ENCODE measurements at regions not wholly inside any gene's neighbourhood (a gene's known extent, or its start where the extent isn't known, plus 50 kb on each side); places are given as distances from the start of the nearest gene placed in this dataset.

DNA sequence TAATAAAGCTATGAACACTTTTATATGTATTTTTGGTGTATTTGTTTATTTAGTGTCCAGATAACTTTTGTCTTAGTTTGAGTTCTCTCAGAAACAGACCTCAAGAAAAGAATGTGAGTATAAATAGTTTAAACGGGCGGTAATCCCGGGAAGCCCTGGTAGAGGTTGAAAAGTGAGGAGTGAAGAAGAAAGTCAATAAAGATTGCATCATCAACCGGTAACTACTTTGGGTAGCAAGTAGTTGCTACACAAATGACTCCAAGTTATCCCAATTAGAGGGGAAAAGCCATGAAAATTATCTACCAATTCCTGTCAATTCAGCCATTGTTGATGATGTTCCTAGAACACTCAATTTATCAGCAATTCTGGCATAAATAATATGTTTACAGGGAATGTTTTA is 870.3 kb upstream of the RAG2 start:
- Histone ChIP-seq H3K27me3 (replicated peaks in 1 of 7) (no peaks in the 10 kb centered on the region), H3K9me3 (peaks cover 0 to 4% (median 0%) of the 10 kb centered on the region in 8 donors), H3K27ac (no peak overlapping the region), H3K36me3 (no peaks in the 10 kb centered on the region), H3K4me3 (no peak overlapping the region), H3K4me1 (no peaks in the 10 kb centered on the region)
- intact Hi-C loops (cut with DNase I; ENCODE audit: low total_unique reads), result no loop called here
- WGBS, 5 donors, result 86 to 98% (median 93%) methylated on average over 4 of the region's 4 CpGs
- no peak for DNase-seq
- TF ChIP-seq, protein P1, sequence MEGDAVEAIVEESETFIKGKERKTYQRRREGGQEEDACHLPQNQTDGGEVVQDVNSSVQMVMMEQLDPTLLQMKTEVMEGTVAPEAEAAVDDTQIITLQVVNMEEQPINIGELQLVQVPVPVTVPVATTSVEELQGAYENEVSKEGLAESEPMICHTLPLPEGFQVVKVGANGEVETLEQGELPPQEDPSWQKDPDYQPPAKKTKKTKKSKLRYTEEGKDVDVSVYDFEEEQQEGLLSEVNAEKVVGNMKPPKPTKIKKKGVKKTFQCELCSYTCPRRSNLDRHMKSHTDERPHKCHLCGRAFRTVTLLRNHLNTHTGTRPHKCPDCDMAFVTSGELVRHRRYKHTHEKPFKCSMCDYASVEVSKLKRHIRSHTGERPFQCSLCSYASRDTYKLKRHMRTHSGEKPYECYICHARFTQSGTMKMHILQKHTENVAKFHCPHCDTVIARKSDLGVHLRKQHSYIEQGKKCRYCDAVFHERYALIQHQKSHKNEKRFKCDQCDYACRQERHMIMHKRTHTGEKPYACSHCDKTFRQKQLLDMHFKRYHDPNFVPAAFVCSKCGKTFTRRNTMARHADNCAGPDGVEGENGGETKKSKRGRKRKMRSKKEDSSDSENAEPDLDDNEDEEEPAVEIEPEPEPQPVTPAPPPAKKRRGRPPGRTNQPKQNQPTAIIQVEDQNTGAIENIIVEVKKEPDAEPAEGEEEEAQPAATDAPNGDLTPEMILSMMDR (IDR thresholded peaks at IDR 0.05 in 8 of 11, conservative IDR thresholded peaks at IDR 0.05 in 3 of 11), result no peak
- TF ChIP-seq POLR2AphosphoS5 (IDR thresholded peaks at IDR 0.05) (no peak), POLR2A (IDR thresholded peaks at IDR 0.05) (no peak)

DNA sequence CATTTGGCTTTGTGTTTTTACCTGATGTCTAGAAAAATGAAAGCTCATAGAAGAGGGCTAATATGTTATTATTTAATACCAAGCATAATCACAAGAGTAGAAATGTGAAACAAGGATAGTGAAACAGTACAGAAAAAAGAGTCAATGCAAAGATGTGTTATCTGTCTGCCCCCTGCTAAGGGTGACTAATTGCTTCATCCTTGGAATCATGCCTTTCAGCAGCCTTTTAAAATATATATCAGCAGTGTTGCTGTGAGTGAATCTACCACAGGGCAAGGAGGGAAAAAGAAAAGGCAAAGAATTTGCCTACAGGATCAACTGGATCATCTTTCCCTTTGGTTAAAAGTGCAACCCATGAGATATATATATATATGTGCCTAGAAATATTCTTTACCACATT is 867.2 kb upstream of the RAG2 start:
- no peak for DNase-seq
- H3K27me3 ChIP-seq (replicated peaks in 1 of 7), result no peaks in the 10 kb centered on the region
- no peak overlapping the region for H3K4me3 ChIP-seq
- H3K9me3 ChIP-seq, result peaks cover 0 to 9% (median 0%) of the 10 kb centered on the region in 8 donors
- no peak overlapping the region for H3K27ac ChIP-seq
- no peaks in the 10 kb centered on the region for H3K36me3 ChIP-seq
- intact Hi-C loops (cut with DNase I; ENCODE audit: low total_unique reads), result no loop called here
- TF ChIP-seq POLR2A (IDR thresholded peaks at IDR 0.05) (no peak), POLR2AphosphoS5 (IDR thresholded peaks at IDR 0.05) (no peak)
- TF ChIP-seq, protein P1 (IDR thresholded peaks at IDR 0.05 in 8 of 11, conservative IDR thresholded peaks at IDR 0.05 in 3 of 11), result no peak
- H3K4me1 ChIP-seq, result no peaks in the 10 kb centered on the region

DNA sequence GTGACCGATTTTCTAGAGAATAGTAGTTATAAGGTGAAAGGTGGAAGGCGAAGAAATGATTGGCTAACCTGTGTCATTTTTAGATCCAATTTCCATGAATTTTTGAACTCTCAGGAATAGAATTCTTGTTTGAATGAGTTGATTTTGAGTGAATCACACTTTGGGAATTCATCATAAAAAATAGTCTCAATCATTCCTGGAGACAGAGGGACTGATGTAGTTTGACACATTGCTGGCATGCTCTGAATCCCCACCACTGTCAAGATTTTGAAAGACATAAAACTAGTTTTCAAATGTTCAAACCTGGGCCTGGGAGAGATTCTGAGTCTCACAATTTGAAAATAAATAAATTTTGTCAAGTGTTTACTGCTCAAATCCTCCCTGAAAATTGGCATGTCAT is 861.4 kb upstream of the RAG2 start:
- intact Hi-C loops (cut with DNase I; ENCODE audit: low total_unique reads), result no loop called here
- H3K4me3 ChIP-seq, result no peak overlapping the region
- no peaks in the 10 kb centered on the region for H3K4me1 ChIP-seq
- DNase-seq, result no peak
- TF ChIP-seq POLR2AphosphoS5 (IDR thresholded peaks at IDR 0.05), result no peak
- 93 to 95% (median 94%) methylated on average over 2 of the region's 2 CpGs for WGBS, 5 donors
- peaks cover 0 to 9% (median 0%) of the 10 kb centered on the region in 8 donors for H3K9me3 ChIP-seq
- no peak overlapping the region for H3K27ac ChIP-seq
- no peaks in the 10 kb centered on the region for H3K36me3 ChIP-seq
- no peaks in the 10 kb centered on the region for H3K27me3 ChIP-seq (replicated peaks in 1 of 7)

DNA sequence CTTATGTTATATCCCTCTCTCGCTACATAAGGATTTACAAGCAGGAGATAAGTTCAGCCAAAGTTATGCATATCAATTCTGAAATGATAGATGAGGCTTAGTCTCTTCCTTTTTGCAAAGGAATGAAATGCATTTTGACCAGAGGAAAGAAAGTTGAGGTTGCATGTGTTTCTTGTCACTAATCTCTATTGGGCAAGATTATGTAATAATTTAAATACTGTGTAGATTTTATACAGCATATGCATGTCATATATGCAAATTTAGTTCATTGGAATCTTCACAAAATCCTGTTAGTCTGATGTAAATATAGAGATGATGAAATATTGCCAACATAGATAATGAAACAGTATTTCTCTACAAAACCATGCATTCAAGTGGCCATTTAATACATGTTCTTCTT is 858.7 kb upstream of the RAG2 start:
- intact Hi-C loops (cut with DNase I; ENCODE audit: low total_unique reads), result no loop called here
- H3K4me3 ChIP-seq, result no peak overlapping the region
- no peaks in the 10 kb centered on the region for H3K9me3 ChIP-seq
- H3K4me1 ChIP-seq, result no peaks in the 10 kb centered on the region
- DNase-seq, result no peak
- WGBS, 5 donors, result 84 to 94% (median 90%) methylated on average over 1 of the region's 1 CpG
- no peak overlapping the region for H3K27ac ChIP-seq
- H3K36me3 ChIP-seq, result no peaks in the 10 kb centered on the region
- no peaks in the 10 kb centered on the region for H3K27me3 ChIP-seq (replicated peaks in 1 of 7)
- TF ChIP-seq POLR2A (IDR thresholded peaks at IDR 0.05) (no peak), POLR2AphosphoS5 (IDR thresholded peaks at IDR 0.05) (no peak)
- TF ChIP-seq, protein P1 (IDR thresholded peaks at IDR 0.05 in 8 of 11, conservative IDR thresholded peaks at IDR 0.05 in 3 of 11), result no peak

DNA sequence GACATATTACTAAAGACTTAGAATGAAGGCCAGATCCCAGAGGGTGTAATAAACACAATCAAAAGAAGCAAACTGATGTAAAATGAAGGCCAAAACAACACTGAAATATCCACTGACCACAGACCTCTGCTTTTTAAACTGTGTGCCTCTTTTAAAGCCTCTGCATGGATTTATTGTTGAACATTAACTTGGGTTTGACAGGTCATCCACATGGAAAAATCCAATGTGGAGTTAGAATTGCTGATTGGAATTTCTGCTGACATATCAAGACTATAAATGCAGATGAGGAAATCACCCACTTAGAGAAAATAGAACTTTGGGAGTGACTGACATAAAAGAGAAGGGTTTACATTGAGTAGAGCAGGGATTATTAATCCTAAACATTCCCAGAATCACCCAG is 853.9 kb upstream of the RAG2 start:
- H3K9me3 ChIP-seq, result no peaks in the 10 kb centered on the region
- no peak for DNase-seq
- no peaks in the 10 kb centered on the region for H3K27me3 ChIP-seq (replicated peaks in 1 of 7)
- no peaks in the 10 kb centered on the region for H3K4me1 ChIP-seq
- no peaks in the 10 kb centered on the region for H3K36me3 ChIP-seq
- TF ChIP-seq, protein P1 (IDR thresholded peaks at IDR 0.05 in 8 of 11, conservative IDR thresholded peaks at IDR 0.05 in 3 of 11), result no peak
- TF ChIP-seq POLR2A (IDR thresholded peaks at IDR 0.05) (no peak), POLR2AphosphoS5 (IDR thresholded peaks at IDR 0.05) (no peak)
- intact Hi-C loops (cut with DNase I; ENCODE audit: low total_unique reads), result no loop called here
- H3K27ac ChIP-seq, result no peak overlapping the region
- no peak overlapping the region for H3K4me3 ChIP-seq

All from spleen (tissue), 11 donors.